ENCODE measurements at regions not wholly inside any gene's neighbourhood (a gene's known extent, or its start where the extent isn't known, plus 50 kb on each side); places are given as distances from the start of the nearest gene placed in this dataset.
A peak's percentile ranks its signal among the peaks of the same experiment; 100 is the strongest.
"Not testable (repeated sequence)": the region's sequence is repeated elsewhere in the genome, so short reads cannot be mapped to it uniquely, and the experiment has no call there.

DNA sequence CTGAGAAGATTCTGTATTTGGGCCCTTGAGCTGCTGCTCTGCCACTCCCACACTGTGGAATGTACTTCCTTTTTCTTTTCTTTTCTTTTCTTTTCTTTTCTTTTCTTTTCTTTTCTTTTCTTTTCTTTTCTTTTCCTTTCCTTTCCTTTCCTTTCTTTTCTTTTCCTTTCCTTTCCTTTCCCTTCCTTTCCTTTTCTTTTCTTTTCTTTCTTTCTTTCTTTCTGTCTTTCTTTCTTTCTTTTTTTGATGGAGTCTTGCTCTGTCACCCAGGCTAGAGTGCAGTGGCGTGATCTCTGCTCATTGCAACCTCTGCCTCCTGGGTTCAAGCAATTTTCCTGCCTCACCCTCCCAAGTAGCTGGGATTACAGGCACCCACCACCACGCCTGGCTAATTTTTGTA lies 89.8 kb downstream of the DNAAF6 start:
- not testable (repeated sequence) for DNase-seq

DNA sequence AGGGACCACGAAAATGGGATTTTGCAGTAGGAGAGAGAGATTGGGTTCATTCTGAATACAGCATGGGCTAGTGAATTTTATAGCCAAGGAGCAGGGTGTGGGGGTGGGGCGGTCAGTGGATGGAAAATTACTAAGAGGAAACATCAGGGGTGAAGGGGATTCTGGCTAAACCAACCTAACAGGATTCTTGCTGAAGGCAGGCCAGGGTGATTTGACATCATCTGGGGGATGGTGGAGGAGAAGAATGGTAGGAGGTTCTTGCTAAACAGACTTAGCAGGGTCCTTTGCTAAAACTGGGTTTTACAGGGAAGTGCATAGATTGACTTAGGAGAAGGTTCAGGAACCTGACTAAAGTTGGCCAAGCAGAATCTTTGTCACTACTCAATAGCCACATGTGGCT lies 91.9 kb downstream of the DNAAF6 start:
- no peak for DNase-seq

DNA sequence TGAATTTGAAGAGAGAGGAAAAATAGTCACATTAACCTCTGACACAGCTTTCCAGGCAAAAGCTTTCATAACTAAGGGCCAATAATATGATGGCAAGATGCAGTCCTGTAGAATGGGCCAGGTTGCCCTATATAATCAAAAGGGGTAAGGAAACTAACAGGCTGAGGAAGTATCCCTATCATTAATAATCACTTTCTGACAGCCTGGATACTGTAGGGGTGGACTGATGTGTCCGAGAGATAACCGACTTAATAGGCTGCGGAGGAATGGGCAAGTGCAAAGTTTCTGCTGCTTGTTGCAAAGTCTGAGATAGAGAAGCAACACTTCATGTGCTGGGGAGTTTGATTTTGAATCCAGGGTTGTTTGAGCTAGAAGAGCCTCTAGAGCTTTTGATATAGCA lies 94.8 kb downstream of the DNAAF6 start:
- DNase-seq, result no peak

DNA sequence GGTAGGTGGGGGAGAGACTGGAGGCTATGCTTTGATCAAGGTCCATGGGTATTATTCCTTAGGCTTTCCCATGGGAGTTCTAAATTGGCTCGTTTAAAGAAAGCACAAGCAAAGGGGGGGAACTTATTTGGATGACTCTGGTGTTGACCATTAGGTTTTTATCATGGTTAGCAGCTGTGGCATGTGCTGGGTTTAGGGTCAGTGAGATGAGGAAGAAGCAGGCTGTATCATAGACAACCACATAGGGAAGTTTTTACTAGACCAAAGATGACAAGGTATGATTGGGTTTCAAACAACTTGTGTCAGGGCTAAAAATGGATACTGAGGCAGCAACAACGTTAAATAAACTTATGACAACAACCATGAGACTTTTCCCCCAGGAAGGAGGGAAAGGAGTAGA lies 97.7 kb downstream of the DNAAF6 start:
- no peak for DNase-seq

DNA sequence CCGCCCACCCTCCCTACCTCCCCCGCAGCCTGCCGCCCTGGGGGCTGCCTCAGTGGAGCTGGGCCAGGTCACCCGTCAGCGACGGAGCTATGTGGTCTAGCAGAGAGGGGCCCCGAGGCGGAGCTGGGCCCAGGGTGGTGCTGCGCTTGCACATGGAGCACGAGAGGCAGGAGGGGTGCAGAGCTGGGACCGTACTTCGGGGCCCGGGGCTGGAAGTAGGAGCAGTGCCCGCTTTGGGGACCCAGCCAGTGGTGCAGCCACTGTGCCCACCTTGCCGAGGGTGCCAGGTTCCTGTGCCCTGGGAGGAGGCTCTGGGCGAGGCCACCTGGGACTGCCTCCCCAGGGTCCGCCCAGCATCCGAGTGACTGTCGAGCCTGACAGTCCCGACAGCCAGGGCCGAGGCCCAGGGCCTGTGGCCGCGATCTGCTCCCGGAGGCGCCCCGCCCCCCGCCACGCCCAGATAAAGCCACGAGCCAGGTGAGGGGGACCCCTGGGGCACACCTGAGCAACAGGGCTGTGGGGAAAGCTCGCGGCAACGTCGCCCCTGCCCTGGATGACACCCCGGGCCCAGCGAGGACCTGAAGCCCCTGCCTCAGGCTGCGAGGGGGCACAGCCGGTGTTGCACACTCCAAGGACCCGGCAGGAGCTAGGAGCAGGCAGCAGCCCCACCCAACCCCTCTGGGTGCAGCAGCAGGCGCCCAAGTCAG lies 117.5 kb downstream of the DNAAF6 start:
- no peak for DNase-seq

DNA sequence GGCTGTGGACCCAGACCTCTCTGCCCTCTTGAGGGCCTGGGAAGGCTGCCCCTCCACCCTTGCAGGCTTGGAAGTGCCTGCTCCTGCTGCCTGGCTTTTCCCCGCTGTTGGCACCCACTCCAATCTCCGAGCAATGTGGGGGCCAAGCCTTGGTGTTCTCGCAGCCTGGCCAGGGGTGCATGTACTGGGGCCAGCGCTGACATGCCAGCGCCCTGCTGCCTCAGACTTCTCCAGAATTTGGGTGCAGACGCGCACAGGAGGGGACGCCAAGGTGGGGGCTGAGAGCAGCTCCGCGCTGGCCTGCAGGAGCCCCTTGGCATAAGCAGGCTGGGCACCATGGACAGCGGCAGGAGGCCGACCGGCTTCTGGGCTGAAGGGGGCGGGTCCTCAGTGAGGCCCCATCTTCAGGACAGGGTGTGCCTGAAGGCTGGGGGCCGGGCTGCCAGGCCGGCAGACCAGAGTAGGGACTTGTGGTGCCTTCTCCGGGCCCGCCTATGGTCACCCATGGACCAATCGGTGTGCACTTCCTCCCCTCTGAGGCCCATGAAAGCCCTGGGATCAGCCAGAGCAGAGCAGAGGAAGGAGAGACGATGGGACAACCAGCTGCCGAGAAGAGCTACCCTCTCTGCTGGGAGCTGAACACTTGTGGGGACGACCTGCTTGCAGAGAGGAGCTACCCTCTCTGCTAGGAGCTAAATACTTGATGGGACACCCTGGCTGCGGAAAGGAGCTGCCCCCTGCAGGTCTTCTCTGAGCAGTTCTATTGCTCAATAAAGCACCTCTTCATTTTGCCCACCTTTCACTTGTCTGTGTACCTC lies 118.3 kb downstream of the DNAAF6 start:
- peak; percentile 33 for DNase-seq

DNA sequence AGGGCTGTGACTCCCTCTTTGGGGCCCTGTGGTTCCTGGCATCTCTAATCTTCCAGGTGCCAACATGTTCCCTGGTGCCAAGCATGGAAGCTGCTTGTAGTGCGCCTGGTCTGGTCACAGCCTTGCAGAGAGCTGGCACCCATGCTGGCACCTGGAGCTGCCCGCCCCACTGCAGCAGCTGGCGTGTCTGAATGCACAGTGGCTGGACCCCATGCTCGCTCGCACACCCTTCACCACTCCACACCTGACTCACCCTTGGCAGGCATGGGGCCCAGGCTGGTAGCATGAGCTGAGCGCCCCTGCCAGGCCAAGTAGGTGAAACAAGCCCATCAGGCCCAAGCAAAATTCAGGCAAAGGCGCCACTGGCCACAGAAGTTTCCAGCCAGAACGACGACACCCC lies 119.1 kb downstream of the DNAAF6 start:
- no peak for DNase-seq

DNA sequence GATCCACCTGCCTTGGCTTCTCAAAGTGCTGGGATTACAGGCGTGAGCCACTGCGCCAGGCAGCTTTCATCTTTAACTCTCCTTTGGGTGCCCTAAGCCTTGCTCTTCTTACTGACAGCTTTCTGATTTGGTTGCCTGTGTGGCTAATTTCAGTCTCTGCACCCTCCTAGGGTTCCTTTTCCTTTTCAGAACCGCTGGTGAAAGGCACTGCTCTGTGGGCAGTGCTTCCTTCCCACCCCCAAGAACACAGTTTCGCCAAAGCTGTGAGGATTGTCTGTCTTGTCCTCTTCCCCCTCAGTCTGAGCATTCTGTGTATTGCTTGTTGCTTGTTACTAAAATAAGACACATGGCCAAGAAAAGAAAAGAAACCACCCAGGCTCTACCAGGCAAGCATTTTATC lies 101.4 kb upstream of the FRMPD3 start:
- no peak for DNase-seq

DNA sequence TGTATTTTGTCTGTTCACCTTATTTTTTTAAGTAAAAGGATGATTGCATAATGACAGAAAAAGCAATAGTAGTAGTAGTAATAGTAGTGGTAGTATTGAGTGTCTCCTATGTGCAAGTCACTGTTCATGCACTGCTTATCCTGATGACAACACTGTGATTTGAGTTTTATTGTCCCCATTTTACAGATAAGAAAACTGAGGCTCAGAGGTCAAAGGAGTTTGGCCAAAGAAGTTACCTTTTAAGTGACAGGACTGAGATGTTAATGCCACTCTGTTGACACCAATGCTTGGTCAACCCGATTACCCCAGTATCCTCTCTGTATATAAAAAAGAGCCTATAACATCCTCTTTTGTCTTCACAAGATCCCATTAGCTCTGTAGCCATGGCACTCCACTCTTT lies 100.5 kb upstream of the FRMPD3 start:
- DNase-seq, result no peak

DNA sequence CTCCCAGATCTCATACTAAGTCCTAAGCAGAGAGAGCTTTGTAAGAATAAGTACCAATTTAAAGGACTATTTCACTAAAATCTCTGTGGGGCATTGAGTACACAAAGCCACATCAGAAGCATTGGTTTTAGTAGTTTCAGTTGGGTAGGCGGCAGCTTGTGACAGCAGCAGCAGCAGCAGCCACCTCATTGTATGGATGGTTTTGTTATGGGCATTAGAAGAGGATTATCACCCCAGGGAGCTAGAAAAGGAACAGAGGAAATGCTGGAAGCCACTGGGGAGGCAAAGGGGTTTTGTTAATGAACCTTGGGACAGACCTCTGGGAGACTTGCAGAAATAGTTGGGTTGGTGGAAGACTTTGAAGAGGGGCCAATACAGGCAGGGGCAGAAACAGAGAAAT lies 93.9 kb upstream of the FRMPD3 start:
- DNase-seq, result no peak

DNA sequence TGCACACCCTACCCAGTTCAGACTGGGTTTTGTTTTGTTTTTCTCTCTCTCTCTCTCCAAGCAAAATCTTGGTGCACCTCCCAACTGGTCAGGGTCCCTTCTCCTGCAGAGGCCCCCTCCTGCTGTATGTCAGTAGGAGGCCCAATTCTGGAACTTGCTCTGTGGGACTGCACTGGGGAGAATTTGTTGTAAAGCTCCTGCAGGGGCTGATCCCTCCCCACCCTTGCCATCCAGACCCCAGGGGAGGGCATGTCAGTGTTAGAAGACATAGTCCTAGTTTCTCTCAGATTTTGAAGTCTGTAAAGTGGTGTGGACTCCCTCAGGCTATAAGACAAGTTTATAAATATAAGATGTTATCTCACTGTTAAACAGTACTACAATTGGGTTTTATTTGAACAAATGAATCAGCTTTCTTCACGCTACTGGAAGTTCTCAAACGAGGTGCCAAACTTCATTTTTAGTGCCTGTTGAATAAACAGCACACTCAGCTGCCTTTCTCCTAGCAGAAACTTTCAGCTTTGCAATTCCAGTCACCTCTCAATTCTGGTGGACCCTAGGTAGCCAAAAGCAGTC lies 88.6 kb upstream of the FRMPD3 start:
- no peak for DNase-seq

DNA sequence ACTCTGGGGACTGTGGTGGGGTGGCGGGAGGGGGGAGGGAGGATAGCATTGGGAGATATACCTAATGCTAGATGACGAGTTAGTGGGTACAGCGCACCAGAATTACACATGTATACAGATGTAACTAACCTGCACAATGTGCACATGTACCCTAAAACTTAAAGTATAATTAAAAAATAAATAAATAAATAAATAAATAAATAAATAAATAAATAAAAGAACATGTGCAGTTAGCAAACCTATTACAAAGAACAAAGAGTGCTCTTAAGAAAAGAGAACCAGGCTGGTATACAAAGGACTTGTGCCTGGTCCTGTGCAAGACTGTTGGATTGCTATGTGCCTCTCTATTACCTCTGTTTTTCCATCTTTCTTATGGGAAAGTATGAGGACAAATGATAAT lies 79.3 kb upstream of the FRMPD3 start:
- DNase-seq, result not testable (repeated sequence)

DNA sequence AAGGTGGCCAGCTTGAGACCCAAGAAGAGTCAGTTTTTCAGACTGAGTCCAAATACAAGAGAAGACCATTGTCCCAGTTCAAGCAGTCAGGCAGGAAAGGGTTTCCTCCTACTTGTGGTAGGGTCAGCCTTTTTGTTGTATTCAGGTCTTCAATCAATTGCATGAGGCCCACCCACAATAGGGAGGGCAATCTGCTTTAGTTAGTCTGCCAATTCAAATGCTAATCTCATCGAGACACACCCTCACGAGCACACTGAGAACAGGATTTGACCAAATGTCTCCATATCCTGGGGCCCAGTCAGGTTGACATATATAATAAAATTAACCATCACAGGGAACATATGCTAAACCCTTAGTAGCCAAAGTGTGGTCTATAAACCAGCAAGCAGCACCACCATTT lies 75.3 kb upstream of the FRMPD3 start:
- DNase-seq, result no peak

DNA sequence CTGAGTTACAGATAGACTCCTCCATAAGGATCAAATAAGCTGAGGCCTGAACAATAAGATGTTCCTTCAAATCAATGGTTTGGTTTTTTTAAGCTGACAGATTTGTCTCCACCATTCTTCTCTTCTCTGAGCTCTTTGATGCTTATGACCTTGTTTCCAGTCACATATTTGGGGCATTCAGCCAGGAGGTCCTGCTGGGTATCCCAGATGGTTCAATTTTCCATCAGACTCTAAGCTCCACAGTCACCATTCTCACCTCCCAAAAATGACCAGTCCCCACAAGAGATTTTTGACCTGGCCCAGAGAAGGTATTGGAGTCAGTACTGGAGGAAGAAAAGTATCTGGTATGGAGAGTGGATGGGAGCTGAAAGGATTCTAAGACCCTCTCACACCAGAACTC lies 74.6 kb upstream of the FRMPD3 start:
- DNase-seq, result no peak

DNA sequence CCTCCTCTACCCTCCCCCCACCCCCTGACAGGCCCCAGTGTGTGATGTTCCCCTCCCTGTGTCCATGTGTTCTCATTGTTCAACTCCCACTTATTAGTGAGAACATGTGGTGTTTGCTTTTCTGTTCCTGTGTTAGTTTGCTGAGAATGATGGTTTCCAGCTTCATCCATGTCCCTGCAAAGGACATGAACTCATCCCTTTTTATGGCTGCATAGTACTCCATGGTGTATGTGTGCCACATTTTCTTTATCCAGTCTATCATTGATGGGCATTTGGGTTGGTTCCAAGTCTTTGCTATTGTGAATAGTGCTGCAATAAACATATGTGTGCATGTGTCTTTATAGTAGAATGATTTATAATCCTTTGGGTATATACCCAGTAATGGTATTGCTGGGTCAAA lies 73.3 kb upstream of the FRMPD3 start:
- not testable (repeated sequence) for DNase-seq

DNA sequence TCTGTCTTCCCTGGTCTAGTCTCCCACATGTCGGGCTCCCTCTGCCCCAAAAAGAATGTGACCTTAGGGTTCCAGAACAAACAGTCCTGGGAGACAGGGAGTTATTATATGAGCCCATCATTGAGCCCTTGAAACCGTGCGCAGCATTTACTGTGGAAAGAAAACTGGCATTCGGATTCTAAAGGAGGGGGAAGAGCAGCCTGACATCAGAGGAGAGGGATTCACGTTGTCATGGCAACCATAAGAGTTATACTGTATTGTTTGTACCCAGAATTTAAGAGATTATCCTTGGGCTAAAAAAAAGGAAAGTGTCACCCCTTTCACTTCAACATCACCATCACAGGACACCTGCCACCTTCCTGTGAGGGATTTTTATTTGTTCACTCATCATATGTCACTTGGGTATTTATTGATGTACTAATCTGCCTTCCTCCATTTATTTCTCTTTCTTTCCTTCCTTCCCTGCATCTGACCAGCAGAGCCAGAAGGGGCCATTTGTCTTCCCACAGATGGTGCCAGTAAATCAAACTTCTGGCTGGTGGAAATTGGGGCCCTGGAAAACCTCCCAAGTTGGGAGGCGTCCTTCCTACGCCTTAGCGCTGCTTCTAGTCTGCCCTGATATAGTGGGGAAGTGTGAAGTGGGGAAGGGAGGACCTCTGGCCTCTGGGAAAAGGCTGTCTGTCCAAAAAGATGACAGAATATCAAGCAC lies 64.9 kb upstream of the FRMPD3 start:
- DNase-seq, result no peak

DNA sequence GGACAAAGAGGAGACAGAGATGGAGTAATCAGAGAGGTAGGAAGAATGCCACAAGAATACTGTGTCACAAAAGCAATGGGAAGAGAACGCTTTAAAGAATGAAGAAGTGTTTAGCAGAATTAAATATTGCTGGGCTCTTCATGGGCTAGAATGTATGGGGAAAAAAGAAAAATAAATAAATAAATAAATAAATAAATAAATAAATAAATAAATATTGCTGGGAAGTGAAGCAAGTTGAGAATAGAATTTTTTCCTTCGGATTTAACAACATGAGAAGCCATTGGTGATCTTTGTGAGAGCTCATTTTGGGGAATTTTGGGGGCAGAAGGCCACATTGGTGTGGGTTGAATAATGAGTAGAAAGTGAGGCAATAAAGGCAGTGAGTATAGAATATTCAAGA lies 59.7 kb upstream of the FRMPD3 start:
- no peak for DNase-seq

DNA sequence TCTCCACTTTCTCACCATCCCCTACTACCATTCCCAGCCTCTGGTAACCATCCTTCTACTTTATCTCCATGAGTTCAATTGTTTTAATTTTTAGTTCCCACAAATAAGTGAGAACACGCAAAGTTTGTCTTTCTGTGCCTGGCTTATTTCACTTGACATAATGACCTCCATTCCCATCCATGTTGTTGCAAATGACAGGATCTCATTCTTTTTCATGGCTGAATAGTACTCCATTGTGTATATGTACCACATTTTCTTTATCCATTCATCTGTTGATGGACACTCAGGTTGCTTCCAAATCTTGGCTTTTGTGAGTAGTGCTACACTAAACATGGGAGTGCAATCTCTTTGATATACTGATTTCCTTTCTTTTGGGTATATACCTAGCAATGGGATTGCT lies 55.8 kb upstream of the FRMPD3 start:
- not testable (repeated sequence) for DNase-seq

DNA sequence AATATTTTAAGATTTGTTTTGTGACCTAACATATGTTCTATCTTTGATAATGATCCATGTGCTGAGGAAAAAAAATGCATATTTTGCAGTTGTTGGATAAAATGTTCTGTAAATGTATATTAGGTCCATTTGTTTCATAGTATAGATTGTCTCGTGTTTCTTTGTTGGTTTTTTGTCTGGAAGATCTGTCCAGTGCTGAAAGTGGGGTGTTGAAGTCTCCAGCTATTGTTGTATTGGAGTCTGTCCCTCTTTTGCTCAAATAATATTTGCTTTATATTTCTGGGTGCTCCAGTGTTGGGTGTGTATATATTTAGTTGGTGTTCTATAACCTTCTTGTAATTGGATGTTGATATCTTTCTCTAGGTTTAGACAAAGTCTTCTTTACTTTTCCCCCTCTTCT lies 53.2 kb upstream of the FRMPD3 start:
- no peak for DNase-seq

DNA sequence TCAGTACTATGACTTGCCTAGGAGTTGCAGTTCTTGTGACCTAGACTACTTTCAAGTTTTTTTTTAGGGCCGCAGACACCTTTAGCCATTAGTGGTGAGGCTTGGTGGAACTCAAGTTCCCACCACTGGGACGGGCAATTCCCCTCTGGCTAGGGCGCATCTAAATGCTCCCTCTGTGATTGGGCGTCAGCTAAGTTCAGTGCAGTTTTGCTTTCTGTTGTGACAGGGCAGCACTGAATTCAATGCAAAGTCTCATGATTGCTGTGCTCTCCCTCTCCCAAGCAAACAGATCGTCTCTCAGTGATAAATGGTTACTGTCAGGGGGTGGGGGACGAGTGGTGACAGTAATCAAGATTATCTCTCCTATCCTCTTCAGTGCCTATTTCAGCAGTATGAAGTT lies 52.7 kb upstream of the FRMPD3 start:
- DNase-seq, result no peak

DNA sequence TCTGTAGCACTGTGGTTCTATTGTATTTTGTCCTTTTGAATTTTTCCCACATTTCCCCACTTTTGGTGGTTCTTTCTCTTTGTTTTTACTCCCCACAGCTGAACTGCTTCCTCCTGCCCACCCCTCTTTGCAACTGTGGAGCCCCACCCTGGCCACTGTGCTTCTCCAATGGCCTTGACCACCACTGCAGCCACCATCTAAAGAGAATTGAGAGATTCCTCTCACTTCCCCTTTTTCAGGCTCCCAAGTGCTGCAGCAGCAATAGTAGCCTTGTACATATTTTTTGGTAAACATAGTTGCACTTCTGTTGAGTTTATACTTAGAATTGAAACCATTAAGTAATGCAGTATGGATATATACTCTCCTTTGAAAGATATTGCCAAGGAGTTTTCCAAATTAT lies 51.3 kb upstream of the FRMPD3 start:
- DNase-seq, result no peak

All from dermis blood vessel endothelial cell (primary cell).